UCSD-AML1 (cell line): ENCODE measurements at regions not wholly inside any gene's neighbourhood (a gene's known extent, or its start where the extent isn't known, plus 50 kb on each side); places are given as distances from the start of the nearest gene placed in this dataset.
A peak's percentile ranks its signal among the peaks of the same experiment; 100 is the strongest.
"Not testable (repeated sequence)": the region's sequence is repeated elsewhere in the genome, so short reads cannot be mapped to it uniquely, and the experiment has no call there.

Source experiments
- DNase-seq: peaks from one replicate; lab custom pipeline; 2025; ENCODE audit not compliant: unreplicated experiment; lab: John Stamatoyannopoulos, UW

DNA sequence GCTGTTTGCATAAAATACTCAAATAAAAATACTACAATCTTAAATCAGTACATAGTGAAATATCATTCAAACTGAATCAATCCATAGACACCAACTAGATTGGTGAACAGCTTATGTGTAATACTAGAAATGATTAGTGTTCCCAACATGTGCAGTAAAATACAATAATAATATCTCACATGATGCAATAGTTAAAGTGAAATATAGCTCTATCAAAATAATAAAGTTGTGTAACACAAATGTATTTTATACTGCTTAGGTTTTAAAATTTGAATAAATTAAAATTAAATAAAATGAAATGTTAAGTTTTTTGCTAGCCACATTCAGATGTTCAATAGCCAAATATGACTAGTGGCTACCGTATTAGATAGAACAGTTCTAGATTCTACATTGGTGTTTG, 714.1 kb downstream of the ZNF385D start:
- DNase-seq = no peak

DNA sequence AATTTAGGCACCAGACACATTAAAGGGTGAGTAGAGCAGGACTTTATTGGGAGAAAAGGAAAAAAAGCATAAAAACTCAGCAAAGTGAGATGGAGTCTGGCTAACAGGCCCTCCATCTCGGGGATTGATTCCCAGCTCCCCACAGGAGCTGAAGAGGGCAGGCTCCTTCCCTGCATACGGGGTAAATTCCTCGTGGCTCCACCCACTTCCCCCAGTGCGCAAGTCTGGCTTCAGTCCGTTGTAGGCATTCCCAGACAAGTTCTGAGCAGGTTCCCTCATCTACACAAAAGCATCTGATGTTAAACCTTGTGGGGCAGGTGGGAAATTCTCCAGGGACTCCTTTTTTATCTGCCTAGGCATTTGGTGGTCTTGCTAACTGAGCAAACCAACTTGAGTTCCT, 722.6 kb downstream of the ZNF385D start:
- DNase-seq = no peak

DNA sequence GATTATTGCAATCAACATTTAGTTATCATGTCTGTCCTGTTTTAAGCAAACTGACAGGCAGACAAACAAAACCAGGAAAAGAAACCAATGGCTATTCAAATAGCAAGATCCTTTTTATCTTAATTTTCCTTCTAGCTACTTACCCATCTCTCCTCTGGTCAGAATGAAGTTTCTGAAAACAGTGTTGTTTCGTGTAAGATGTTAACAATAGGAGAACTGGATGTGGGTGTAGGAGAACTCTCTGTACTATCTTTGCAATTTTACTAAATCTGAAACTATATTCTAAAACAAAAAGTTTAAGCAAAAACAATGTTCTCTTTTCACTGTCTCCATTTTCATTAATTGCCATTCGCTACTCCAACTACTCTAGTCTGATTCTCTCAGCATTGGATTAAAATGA, 726.4 kb downstream of the ZNF385D start:
- no peak for DNase-seq

DNA sequence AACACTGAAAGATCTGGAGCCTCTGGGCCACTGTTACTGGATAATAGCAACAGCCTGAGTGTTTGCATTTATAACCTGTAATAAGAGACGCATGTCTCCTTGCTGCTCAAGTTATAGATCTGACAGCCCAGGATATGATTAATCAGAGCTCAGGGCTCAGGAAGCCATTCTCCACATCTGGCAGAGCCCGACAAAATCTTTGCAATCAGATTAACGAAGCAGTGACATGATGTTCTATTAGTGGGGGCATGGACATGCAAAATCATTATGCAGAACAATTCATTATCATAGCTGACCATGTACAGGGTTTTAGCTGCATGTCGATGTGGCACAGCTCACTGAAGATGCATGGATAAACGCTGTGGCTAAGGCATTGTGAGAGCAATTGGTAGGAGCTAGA, 730.3 kb downstream of the ZNF385D start:
- no peak for DNase-seq

DNA sequence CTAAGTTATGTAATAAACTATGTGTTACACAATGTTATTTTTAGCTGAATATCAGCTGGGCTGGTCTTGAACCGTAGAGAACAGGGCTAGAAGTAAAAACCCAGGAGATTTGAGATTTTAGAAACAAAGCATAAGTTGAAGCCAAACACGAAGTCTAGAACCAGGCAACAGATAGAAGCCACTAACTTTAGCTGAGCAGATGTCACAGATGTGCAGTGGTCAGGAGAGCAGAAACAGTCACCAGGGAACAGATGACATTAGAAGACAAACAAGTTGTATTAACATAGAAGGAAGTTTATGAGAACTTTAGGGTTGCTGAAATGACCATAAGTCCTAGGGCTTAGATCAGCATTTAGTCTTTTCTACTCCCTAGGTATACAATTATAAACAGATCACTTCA, 731.0 kb downstream of the ZNF385D start:
- no peak for DNase-seq

DNA sequence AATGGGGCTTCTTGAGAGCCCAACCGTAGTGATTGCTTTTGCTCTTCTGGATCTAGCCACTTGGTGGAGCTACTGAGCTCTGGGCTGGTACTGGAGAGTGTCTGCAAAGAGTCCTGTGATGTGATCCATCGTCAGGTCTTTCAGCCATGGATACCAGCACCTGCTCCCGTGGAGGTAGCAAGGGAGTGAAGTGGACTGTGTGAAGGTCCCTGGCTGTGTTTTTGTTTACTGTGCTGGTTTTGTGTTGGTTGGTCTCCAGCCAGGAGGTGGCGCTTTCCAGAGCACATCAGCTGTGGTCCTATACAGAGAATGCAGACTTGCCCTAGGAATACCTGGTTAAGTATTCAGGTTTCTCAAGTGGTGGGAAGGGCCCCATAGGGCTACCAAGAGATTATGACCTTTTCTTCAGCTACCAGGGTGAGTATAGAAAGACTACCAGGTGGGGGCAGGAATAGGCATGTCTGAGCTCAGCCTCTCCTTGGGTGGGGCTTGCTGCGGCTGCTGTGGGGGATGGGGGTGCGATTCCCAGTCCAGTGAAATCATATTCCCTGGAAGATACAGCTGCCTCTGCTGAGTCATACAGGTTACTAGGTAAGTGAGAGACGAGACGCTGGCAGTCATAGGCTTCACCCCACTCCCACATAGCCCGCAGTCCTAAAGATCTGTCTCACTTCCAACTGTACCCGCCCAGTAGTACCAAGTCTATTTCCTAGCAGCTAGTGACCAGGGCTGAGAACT, 733.7 kb downstream of the ZNF385D start:
- DNase-seq = peak; percentile 13

DNA sequence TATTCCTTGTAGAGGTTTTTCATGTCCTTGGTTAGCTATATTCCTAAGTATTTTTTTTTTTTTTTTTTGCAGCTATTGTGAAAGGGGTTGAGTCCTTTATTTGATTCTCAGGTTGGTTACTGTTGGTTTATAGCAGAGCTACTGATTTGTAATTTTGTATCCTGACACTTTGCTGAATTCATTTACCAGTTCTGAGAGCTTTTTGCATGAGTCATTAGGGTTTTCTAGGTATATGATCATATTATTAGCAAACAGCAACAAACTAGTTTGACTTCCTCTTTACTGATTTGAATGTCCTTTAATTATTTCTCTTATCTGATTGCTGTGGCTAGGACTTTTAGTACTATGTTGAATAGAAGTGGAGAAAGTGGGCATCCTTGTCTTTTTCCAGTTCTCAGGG, 737.4 kb downstream of the ZNF385D start:
- no peak for DNase-seq

DNA sequence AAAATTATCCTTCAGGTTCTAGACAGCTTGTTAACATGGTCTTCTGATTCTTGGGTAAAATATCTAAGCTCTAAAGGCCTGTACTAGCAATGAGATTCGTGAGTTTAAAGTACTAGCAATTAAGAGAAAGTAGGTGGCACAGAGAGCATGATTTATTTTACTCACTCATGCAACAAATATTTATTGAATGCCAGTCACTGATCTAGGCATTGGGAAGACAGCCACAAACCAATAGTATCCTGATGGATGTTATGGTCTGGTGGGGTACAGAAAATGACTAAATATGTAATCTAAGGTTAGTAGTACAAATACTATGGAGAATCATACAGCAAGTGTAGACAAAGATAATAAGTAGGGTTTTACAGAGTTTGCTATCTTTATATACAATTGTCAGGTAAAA, 751.3 kb downstream of the ZNF385D start:
- DNase-seq = no peak

DNA sequence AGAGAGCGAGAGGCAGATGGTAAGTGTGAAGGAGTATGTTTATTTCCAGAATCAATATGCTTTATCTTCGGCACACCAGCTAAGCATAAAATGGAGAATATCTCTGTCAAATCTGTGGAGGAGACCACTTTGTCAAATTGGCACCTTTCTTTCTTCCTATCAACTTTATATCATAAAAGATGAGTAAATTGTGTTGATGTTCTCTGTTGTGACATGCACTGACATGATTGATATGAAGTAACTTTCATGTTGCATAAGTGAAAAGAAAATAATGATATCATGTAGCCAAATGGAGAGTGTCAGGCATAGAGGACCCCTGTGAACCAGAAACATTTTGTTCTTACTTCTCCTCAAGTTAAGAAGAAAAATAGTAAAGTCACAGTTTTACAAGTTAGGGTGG, 753.8 kb downstream of the ZNF385D start:
- DNase-seq = no peak

DNA sequence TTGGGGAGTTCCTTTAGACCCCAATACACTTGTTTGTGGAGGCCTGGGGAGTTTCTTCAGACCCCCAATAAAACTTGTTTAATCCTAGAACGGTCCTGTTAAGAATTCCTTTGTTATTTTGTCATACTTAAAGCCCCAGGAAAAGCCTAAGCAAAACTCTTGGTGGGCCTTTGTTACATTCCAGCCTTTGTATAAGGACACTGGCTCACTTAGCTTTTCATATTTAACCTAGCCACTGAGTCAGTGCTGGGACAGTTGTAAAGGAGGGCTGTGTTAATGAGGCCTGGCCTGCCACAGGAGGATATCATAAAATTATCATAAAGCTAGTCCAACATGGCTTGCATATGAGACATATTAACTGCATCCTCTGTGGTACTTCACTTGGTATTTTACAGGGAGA, 760.1 kb downstream of the ZNF385D start:
- DNase-seq = no peak

DNA sequence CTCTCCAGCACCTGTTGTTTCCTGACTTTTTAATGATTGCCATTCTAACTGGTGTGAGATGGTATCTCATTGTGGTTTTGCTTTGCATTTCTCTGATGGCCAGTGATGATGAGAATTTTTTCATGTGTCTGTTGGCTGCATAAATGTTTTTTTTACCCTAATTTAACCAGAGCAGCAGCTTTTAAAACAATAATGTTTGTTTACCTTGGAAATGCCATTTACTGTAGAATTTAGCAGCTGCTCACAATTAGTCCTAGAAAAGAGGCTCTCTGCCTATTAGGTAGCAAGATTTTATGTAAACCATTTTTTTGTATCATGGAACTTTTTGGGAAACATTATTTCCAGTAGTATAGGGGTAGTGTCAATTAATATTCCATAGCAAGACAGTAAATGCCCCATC, 761.4 kb downstream of the ZNF385D start:
- DNase-seq = not testable (repeated sequence)

DNA sequence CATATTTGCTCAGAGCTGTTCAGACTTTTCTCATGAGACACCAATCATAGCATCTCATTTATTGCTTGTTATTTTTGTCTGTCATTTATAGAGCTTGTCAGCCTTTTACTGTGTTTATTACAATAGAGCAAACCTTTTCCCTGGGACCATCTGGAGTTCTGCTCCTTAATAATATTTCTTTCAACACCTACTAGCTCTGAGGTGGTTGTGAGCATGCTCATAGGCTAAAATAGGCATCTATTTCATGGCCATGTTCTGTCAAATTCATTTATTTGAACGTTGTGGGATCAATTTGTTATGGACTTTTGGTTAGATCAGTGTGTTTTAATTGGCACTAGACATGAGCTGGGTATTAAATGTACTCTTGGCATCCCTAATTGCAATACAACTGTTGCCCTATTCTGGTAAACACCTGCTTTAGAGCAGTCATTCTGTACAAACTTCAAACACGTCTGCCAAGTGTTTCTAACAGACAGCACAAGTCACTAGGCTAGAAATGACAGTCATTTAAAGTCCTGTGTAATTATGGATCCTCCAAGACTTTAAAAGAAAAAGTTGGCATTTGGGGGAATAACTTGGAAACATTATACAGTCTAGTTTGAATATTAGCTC, 766.3 kb downstream of the ZNF385D start:
- no peak for DNase-seq

DNA sequence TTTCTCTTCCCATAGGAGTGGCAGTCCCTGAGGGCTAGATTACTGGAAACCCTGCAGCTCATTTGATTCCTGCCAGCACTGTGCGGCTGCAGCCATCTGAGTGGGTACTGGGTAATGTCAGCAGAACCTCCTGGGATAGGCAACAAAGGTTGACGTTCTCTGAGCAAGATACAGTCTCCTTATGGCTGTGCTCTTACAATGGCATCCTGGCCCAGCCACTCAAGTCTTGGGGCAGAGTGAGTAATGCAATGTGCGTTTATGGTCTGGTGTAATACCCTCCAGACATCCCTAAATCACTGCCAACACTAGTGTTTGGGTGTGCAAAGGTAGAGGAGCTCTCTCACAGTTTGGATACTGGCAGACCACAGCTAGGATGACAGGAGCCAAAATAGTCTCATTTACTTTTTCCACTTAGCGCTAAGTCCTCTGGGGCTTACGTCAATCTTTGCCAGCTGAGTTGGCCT, 775.8 kb downstream of the ZNF385D start:
- DNase-seq = no peak

DNA sequence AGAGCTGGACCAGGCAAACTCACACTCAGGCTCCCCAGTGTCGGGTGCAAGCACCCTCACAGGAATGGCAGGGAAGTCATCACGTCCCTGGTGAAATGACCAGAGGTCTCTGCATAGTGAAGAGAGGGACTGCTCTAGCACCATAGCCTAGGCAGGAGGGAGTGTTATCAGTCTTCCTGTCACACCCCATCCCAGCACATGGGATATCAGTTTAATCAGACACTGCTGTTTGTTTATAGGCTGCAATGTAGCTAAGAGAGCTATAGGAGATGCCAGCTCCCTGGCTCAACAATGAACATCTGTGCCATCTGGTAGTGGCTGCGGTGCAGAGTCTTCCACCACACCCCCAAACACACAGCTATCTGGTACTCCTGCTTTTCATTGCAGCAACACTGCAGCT, 776.6 kb downstream of the ZNF385D start:
- DNase-seq = no peak

DNA sequence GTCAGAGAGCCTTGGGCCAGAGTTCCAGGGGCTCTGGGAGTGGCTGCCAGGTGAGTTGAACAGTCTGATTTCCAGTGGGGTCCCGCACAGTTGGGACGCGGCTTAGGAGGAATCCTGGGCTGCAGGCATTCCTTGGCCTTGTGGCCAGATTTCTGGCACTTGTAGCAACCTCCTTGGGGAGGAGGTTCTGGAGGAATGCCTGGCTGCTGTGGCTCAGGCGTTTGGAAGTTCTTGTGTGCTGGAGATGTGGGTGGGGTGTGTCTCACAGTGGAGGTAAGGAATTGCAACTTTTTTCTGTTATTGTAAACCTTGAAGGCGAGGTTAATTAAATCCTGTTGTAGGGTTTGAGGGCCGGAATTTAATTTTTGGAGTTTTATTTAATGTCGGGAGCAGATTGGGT, 780.2 kb downstream of the ZNF385D start:
- not testable (repeated sequence) for DNase-seq

DNA sequence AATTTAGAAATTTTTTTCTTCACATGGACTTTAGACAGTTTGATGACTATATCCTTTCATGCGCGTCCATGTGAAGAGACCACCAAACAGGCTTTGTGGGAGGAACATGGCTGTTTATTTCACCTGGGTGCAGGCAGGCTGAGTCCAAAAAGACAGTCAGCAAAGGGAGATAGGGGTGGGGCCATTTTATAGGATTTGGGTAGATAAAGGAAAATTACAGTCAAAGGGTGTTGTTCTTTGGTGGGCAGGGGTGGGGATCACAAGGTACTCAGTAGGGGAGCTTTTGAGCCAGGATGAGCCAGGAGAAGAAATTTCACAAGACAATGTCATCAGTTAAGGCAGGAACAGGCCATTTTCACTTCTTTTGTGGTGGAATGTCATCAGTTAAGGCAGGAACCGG, 781.5 kb upstream of the SGO1 start:
- DNase-seq = not testable (repeated sequence)

DNA sequence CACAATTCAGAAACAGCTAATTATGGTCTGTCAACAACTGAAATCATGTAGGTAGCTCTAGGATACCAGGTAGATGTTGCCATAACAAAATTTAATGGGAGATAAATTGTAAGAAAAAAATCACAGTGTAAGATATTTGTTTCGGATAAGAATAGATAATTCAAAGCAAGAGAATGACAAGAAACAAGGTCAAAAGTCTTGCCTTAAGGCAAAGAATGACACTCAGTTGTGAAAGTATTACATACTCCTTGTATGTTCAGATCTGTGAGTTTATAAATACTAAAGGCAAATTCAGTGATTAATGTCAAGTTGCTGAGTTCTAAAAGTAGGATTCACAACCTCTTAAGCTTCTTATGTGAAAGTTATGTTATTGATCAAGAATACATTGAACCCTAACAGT, 772.2 kb upstream of the SGO1 start:
- DNase-seq = no peak

DNA sequence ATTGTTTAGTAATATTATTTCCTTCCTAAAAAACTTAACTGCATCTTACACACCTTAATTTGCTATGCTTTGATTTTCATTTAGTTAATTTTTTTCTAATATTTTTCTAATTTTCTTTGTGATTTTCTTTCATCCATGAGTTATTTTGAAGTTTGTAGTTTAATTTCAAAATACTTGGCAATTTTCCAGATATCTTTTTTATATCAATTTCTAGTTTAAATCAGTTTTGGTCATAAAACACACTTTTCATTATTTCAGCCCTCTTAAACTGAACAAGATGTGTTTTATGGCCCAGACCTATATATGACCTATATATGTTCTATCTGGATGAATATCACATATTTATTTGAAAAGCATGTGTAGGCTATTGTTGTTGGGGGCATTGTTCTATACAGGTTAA, 759.9 kb upstream of the SGO1 start:
- DNase-seq = no peak

DNA sequence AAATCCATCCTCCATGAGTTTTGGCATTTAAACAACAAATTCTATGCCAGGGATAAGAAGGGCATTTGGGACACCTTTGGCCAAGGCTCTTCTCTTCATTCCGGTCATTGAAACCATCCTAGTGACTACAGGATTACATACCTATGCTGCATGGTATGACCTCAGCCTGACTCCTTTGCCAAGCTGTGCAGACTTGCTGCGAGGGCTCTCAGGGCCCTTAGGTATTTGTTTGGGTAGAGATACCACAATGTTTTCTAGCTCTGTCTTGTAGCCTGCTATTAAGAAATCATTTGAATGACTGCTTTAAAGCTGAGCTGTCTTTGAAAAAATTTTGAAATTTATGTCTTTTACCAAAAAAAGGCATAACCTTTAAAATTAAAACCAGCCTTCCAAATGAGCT, 749.8 kb upstream of the SGO1 start:
- no peak for DNase-seq

DNA sequence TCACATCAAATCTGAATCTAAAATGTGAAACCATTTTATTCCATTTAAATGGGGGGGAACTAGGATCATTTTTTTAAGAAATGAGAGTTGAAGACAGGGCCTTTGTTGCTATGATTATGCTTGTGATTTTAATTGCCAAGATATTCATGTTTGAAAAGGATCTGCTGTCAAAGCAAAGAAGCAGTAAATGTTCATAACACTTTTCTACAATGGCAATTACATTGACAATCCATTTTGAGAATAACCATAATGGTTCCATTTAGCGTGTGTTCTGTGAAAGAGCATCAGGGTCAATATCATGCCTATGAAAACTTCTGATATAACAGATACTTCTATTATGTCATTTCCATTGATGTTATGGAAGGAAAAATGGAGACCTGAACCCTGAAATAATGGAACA, 745.8 kb upstream of the SGO1 start:
- DNase-seq = no peak

DNA sequence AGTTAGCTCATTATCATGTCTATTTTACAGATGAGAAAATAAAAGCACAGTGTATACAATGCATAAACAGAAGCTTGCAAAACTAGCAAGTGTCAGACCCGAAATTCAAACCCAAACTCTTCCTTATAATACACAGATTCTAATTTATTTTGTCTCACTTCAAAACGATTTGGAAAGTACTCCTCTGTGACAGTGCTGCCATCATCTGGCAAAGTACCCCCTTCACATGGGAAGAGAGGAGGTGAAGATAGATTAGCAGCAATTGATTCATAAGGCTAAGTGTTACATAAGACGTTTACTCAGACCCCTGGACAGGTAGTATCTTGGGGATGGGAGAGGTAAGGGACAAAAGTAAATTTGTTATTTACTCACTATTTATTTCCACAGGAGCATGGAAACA, 744.0 kb upstream of the SGO1 start:
- DNase-seq = no peak

DNA sequence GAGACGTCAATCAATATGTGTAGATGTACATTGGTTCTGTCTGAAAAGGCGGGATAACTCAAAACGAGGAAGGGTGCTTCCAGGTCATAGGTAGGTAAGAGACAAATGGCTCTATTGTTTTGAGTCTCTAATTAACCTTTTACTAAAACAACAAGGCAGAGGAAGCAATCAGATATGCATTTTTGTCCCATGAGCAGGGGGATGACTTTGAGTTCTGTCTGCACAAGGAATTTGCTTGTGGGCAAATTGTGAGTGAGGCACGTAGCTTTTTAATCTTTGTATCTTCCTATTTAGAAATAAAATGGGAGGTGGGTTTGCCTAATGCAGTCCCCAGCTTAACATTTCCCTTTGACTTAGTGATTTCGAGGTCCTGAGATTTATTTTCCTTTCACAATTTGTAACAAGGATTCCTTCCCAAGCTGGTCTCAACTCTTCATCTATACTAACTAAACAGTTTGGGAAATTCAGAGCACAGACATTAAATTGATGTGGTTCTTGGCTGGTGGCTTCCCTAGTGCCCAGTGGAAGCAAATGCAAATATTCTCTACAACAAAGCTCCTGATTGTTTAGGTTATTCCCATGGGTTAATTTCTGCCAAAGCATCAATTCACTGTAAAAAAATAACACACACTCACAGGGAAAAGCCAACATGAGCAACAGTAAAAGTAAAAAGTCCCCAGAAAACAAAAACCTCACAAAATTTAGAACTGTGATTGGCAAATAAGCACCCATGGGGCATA, 738.8 kb upstream of the SGO1 start:
- no peak for DNase-seq
